Adrenal gland (tissue), 9 donors: ENCODE measurements at regions not wholly inside any gene's neighbourhood (a gene's known extent, or its start where the extent isn't known, plus 50 kb on each side); places are given as distances from the start of the nearest gene placed in this dataset.
A peak's percentile ranks its signal among the peaks of the same experiment; 100 is the strongest.

Experiments
- DNase-seq, 7 donors: peaks; one replicate each; pipeline ENCODE4 v3.0.0-alpha.2; 2019 to 2020
- H3K27ac ChIP-seq, 5 donors: fragments of 200-600 bp; sonication (generic) in 4 of 5; 1 replicate in 3 of 5; 2 replicates in 2 of 5; pipeline versions ENCODE4 v1.5.1 to v1.8.0; 2016 to 2020; ENCODE audit warnings: mild to moderate bottlenecking in 1 of 5
- H3K27me3 ChIP-seq: fragments of 200-600 bp; 2 replicates; pipeline ENCODE4 v1.8.0; 2021
- H3K36me3 ChIP-seq, 2 donors: fragments of 200-600 bp; replicated peaks in 1 of 2; 1 replicate in 1 of 2; 2 replicates in 1 of 2; pipeline versions ENCODE4 v1.5.1 to v1.8.0; 2018 to 2022
- H3K4me1 ChIP-seq, 2 donors: fragments of 200-600 bp; replicated peaks in 1 of 2; 1 replicate in 1 of 2; 2 replicates in 1 of 2; pipeline versions ENCODE4 v1.5.1 to v1.8.0; 2018 to 2021
- H3K4me3 ChIP-seq, 4 donors: fragments of 200-600 bp; sonication (generic) in 3 of 4; one replicate each; pipeline ENCODE4 v1.5.1; 2016 to 2018
- H3K9me3 ChIP-seq, 3 donors: fragments of 200-600 bp; sonication (generic) in 1 of 3; replicated peaks in 1 of 3; 1 replicate in 2 of 3; 2 replicates in 1 of 3; pipeline versions ENCODE4 v1.5.1 to v1.8.0; 2016 to 2021
- POLR2A ChIP-seq, 2 donors: fragments of 450-650 bp; IDR thresholded peaks; one replicate each; pipeline ENCODE4 v1.6.1; 2017; ENCODE audit warnings: antibody characterized with exemption in 2 of 2, mild to moderate bottlenecking in 2 of 2, moderate library complexity in 1 of 2
- WGBS, 4 donors: extraction: QIAGEN DNeasy Blood & Tissue Kit in 2 of 4; methylation state at CpG; one replicate each; pipeline versions ENCODE4 v1.1.5 to v1.1.7; 2013 to 2017; 5-methylcytosine and 5-hydroxymethylcytosine counted together
- intact Hi-C, 2 donors: fragments of 100-400 bp; cut with DNase I; formaldehyde crosslinking; loops; one replicate each; pipeline versions ENCODE4 v1.14.1 to v1.15.0; 2022 to 2023
- TF ChIP-seq, protein P1 (sequence below), 6 experiments: fragments of 450-650 bp in 4 of 6; fragments of 200-600 bp in 2 of 6; sonication (generic) in 1 of 6; IDR thresholded peaks; 1 replicate in 5 of 6; 2 replicates in 1 of 6; pipeline versions ENCODE4 v1.5.1 to v1.8.0; 2016 to 2021; ENCODE audit warnings: antibody characterized with exemption in 6 of 6, mild to moderate bottlenecking in 2 of 6, moderate library complexity in 1 of 6
- donor health status: healthy with polysubstance abuse.
- donor health status: Bipolar disorder and iron deficiency.
- donor health status: DM: yes; HTN: yes; CAD: no.
- donor health status: DM: no; HTN: no; CAD: no.
- donor health status: DM: no; HTN: no; CAD: no.

DNA sequence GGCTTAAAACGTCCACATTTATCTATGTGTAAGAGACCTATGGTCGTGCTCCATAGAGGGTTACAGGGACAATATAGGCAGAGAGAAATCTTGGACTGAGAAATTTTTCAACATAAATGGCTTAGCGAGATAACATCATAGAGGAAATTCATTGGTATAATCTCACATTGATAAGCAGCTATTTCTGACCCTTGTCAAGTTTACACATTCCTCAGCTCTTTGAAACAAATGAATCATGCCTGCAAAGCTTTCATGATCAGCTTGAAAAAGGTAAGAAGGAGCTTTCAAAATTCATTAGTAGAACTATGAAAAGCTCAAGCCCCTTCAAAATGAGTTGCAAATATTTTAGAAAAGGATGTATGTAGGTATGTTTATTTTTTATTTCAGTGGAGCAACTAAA is 478.8 kb downstream of the NEBL start:
- Histone ChIP-seq H3K4me3 (no peak overlapping the region), H3K9me3 (no peaks in the 10 kb centered on the region), H3K36me3 (no peaks in the 10 kb centered on the region), H3K4me1 (no peaks in the 10 kb centered on the region), H3K27ac (no peak overlapping the region), H3K27me3 (no peaks in the 10 kb centered on the region)
- no peak for DNase-seq
- no peak for TF ChIP-seq POLR2A (IDR thresholded peaks at IDR 0.05)
- TF ChIP-seq, protein P1, sequence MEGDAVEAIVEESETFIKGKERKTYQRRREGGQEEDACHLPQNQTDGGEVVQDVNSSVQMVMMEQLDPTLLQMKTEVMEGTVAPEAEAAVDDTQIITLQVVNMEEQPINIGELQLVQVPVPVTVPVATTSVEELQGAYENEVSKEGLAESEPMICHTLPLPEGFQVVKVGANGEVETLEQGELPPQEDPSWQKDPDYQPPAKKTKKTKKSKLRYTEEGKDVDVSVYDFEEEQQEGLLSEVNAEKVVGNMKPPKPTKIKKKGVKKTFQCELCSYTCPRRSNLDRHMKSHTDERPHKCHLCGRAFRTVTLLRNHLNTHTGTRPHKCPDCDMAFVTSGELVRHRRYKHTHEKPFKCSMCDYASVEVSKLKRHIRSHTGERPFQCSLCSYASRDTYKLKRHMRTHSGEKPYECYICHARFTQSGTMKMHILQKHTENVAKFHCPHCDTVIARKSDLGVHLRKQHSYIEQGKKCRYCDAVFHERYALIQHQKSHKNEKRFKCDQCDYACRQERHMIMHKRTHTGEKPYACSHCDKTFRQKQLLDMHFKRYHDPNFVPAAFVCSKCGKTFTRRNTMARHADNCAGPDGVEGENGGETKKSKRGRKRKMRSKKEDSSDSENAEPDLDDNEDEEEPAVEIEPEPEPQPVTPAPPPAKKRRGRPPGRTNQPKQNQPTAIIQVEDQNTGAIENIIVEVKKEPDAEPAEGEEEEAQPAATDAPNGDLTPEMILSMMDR (IDR thresholded peaks at IDR 0.05) = no peak
- WGBS, 4 donors = 31 to 39% (median 35%) methylated on average over 3 of the region's 3 CpGs
- intact Hi-C loops = no loop called here

DNA sequence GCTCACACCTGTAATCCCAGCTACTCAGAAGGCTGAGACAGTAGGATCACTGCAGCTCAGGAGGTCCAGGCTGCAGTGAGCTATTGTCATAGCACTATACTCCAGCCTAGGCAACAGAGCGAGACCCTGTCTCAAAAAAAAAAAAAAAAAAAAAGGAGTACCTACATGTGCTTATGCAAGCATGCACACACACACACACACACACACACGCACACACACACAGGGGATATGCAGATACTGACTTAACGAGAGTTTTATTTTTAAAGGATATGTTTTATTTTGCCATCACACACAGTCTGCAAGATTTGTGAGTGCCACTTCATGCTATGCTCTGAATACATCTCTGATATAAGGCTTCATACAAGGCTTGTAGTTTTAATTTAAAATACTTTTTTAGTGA is 479.3 kb downstream of the NEBL start:
- WGBS, 4 donors = 46 to 89% (median 83%) methylated on average over 3 of the region's 3 CpGs
- intact Hi-C loops = loop anchor here in 1 of 2 donors (2.0 kb wide), 1 partner anchor 15 kb away; no protein-coding TSS in a partner anchor
- H3K9me3 ChIP-seq = no peaks in the 10 kb centered on the region
- H3K4me1 ChIP-seq = no peaks in the 10 kb centered on the region
- TF ChIP-seq, protein P1 (IDR thresholded peaks at IDR 0.05) = no peak
- no peak for TF ChIP-seq POLR2A (IDR thresholded peaks at IDR 0.05)
- no peak overlapping the region for H3K4me3 ChIP-seq
- no peak for DNase-seq
- H3K27ac ChIP-seq = no peak overlapping the region
- H3K27me3 ChIP-seq = no peaks in the 10 kb centered on the region
- H3K36me3 ChIP-seq = no peaks in the 10 kb centered on the region

DNA sequence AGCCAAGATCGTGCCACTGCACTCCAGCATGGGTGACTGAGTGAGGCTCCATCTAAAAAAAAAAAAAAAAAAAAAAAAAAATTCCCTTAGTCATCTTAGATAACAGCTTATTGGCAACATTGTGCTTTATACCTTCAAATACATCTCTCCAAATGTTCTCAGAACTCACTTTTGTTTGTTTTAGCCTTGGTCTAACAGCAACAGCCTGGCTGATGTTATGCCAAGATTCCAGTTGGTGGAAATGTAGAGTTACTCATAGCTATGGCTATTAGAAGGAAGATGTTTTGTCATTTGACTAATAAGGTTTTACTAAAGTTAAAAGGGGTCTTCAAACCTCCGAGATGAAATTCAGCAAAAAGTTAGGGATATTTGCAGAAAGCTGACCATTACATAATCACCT is 481.4 kb downstream of the NEBL start:
- TF ChIP-seq POLR2A (IDR thresholded peaks at IDR 0.05) = no peak
- TF ChIP-seq, protein P1 (IDR thresholded peaks at IDR 0.05) = no peak
- intact Hi-C loops = loop anchor here in 1 of 2 donors (2.0 kb wide), 1 partner anchor 13 kb away; no protein-coding TSS in a partner anchor
- no peaks in the 10 kb centered on the region for H3K27me3 ChIP-seq
- no peak overlapping the region for H3K27ac ChIP-seq
- peak in 3 of 7 donors; percentile 18 to 51 (median 26) for DNase-seq
- H3K36me3 ChIP-seq = no peaks in the 10 kb centered on the region
- no peaks in the 10 kb centered on the region for H3K9me3 ChIP-seq
- H3K4me1 ChIP-seq = no peaks in the 10 kb centered on the region
- WGBS, 4 donors = 48 to 79% (median 74%) methylated on average over 2 of the region's 2 CpGs
- H3K4me3 ChIP-seq = no peak overlapping the region

DNA sequence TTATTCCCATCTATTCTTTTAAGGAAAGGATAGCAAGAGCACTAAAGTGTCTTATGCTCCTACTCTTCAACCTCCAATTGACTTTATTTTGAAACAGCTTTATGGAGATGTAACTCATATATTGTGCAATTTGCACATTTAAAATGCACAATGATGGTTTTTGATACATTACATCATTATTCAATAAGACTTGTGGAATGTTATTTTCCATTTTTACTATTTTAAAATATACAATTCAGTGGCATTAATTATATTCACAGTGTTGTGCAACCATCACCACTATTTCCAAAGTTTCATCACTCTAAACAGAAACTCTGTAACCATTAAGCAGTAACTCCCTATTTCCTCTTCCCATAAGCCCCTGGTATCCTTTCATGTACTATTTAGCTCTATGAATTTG is 489.8 kb downstream of the NEBL start:
- intact Hi-C loops = no loop called here
- no peaks in the 10 kb centered on the region for H3K36me3 ChIP-seq
- H3K4me1 ChIP-seq = no peaks in the 10 kb centered on the region
- no peaks in the 10 kb centered on the region for H3K9me3 ChIP-seq
- no peaks in the 10 kb centered on the region for H3K27me3 ChIP-seq
- H3K4me3 ChIP-seq = no peak overlapping the region
- DNase-seq = no peak
- no peak overlapping the region for H3K27ac ChIP-seq
- no peak for TF ChIP-seq POLR2A (IDR thresholded peaks at IDR 0.05)
- TF ChIP-seq, protein P1 (IDR thresholded peaks at IDR 0.05) = no peak
